SU-DHL-6 (cell line): ENCODE measurements at regions not wholly inside any gene's neighbourhood (a gene's known extent, or its start where the extent isn't known, plus 50 kb on each side); places are given as distances from the start of the nearest gene placed in this dataset.

ENCODE experiments used
- EZH2phosphoT487 ChIP-seq: fragments of 200-600 bp; sonication (generic), shearing (Covaris generic); conservative IDR thresholded peaks from 2 replicates; pipeline ENCODE4 v1.6.1; 2018; ENCODE audit warnings: mild to moderate bottlenecking, antibody characterized with exemption, low read length, moderate library complexity, mixed read lengths
- TF ChIP-seq, protein P1 (sequence below): fragments of 200-600 bp; sonication (generic); IDR thresholded peaks from one replicate; pipeline ENCODE4 v1.5.1; 2017; ENCODE audit warnings: antibody characterized with exemption, mild to moderate bottlenecking, low read length, moderate library complexity; ENCODE audit not compliant: insufficient read depth, poor library complexity, severe bottlenecking

DNA sequence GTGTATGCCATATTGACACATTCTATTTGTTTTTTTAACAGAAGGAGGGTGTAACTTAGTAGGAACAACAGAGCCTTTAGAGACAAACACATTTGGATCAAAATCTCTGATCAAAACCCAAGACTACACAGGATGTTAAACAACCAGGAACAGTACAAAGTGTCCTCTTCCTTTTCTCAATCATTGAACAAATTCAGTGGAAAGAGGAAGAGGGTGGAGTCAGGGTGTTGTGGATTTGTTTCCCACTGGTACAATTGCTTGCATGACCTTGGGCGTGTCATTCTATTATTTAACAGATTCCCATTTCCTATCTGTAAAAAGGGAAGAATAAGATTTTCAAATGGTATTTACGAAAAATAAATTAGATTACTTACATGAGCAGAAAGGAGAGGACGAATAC lies 1162.8 kb upstream of the PRKX start:
- TF ChIP-seq, protein P1, sequence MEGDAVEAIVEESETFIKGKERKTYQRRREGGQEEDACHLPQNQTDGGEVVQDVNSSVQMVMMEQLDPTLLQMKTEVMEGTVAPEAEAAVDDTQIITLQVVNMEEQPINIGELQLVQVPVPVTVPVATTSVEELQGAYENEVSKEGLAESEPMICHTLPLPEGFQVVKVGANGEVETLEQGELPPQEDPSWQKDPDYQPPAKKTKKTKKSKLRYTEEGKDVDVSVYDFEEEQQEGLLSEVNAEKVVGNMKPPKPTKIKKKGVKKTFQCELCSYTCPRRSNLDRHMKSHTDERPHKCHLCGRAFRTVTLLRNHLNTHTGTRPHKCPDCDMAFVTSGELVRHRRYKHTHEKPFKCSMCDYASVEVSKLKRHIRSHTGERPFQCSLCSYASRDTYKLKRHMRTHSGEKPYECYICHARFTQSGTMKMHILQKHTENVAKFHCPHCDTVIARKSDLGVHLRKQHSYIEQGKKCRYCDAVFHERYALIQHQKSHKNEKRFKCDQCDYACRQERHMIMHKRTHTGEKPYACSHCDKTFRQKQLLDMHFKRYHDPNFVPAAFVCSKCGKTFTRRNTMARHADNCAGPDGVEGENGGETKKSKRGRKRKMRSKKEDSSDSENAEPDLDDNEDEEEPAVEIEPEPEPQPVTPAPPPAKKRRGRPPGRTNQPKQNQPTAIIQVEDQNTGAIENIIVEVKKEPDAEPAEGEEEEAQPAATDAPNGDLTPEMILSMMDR = no peak
- no peak for TF ChIP-seq EZH2phosphoT487
